ENCODE measurements at regions not wholly inside any gene's neighbourhood (a gene's known extent, or its start where the extent isn't known, plus 50 kb on each side); places are given as distances from the start of the nearest gene placed in this dataset.
A peak's percentile ranks its signal among the peaks of the same experiment; 100 is the strongest.

GRCh38 chr9:2465516-2465915, 156.1 kb upstream of the VLDLR start:
- Histone ChIP-seq H3K4me1 (ENCODE audit: control insufficient read depth, low read depth, low read length) (no peaks in the 10 kb centered on the region), H3K27me3 (ENCODE audit: insufficient read depth, low read length, poor library complexity) (no peaks in the 10 kb centered on the region), H4K8ac (ENCODE audit: low read depth, low read length) (no peak overlapping the region), H3K36me3 (ENCODE audit: control insufficient read depth, insufficient read depth, low read length) (no peaks in the 10 kb centered on the region), H4K5ac (ENCODE audit: low read length) (no peak overlapping the region), H3K79me2 (ENCODE audit: control insufficient read depth, insufficient read depth, low read length) (no peaks in the 10 kb centered on the region), H3K23ac (ENCODE audit: low read length) (no peak overlapping the region), H3K4ac (ENCODE audit: low read depth, low read length) (no peak overlapping the region), H2BK15ac (replicated peaks; ENCODE audit: low read depth) (no peak overlapping the region), H2BK120ac (ENCODE audit: low read depth, low read length) (no peak overlapping the region), H2BK5ac (ENCODE audit: low read length) (no peak overlapping the region), H2AK5ac (ENCODE audit: low read length) (no peak overlapping the region), H3K9ac (ENCODE audit: low read length) (no peak overlapping the region), H3K27ac (ENCODE audit: low read depth, low read length) (no peak overlapping the region), H3K4me2 (ENCODE audit: low read length) (no peak overlapping the region), H3K18ac (ENCODE audit: low read length) (no peak overlapping the region), H3K79me1 (ENCODE audit: low read length) (no peaks in the 10 kb centered on the region), H3K4me3 (ENCODE audit: low read length) (no peak overlapping the region), H3K56ac (ENCODE audit: low read length) (no peak overlapping the region)
- WGBS (ENCODE audit: extremely low coverage, insufficient coverage, low lambda C conversion rate) = no CpG with 5 or more reads among the region's 2 CpGs
- no peak for DNase-seq

- H4K8ac ChIP-seq (ENCODE audit: low read depth, low read length) = no peak overlapping the region
- H3K56ac ChIP-seq (ENCODE audit: low read length) = no peak overlapping the region
- H2AK5ac ChIP-seq (ENCODE audit: low read length) = no peak overlapping the region
- H3K36me3 ChIP-seq (ENCODE audit: control insufficient read depth, insufficient read depth, low read length) = no peaks in the 10 kb centered on the region
- H2BK15ac ChIP-seq (replicated peaks; ENCODE audit: low read depth) = no peak overlapping the region
- peak; percentile 33 for DNase-seq
- no peak overlapping the region for H3K18ac ChIP-seq (ENCODE audit: low read length)
- H2BK120ac ChIP-seq (ENCODE audit: low read depth, low read length) = no peak overlapping the region
- no peak overlapping the region for H3K4ac ChIP-seq (ENCODE audit: low read depth, low read length)
- no peaks in the 10 kb centered on the region for H3K27me3 ChIP-seq (ENCODE audit: insufficient read depth, low read length, poor library complexity)
- no peaks in the 10 kb centered on the region for H3K4me1 ChIP-seq (ENCODE audit: control insufficient read depth, low read depth, low read length)
- no peaks in the 10 kb centered on the region for H3K79me1 ChIP-seq (ENCODE audit: low read length)
- H3K4me3 ChIP-seq (ENCODE audit: low read length) = no peak overlapping the region
- H4K5ac ChIP-seq (ENCODE audit: low read length) = no peak overlapping the region
- H3K23ac ChIP-seq (ENCODE audit: low read length) = no peak overlapping the region
- no peak overlapping the region for H2BK5ac ChIP-seq (ENCODE audit: low read length)
- no peak overlapping the region for H3K9ac ChIP-seq (ENCODE audit: low read length)
- no peaks in the 10 kb centered on the region for H3K79me2 ChIP-seq (ENCODE audit: control insufficient read depth, insufficient read depth, low read length)
- H3K4me2 ChIP-seq (ENCODE audit: low read length) = no peak overlapping the region
- no CpG with 5 or more reads among the region's 1 CpG for WGBS (ENCODE audit: extremely low coverage, insufficient coverage, low lambda C conversion rate)
- H3K27ac ChIP-seq (ENCODE audit: low read depth, low read length) = no peak overlapping the region
Measured at GRCh38 chr9:2465921-2466460, 155.6 kb upstream of the VLDLR start.

GRCh38 chr9:2466703-2467102, 154.9 kb upstream of the VLDLR start:
- Histone ChIP-seq H4K5ac (ENCODE audit: low read length) (no peak overlapping the region), H3K27ac (ENCODE audit: low read depth, low read length) (no peak overlapping the region), H3K9ac (ENCODE audit: low read length) (no peak overlapping the region), H2AK5ac (ENCODE audit: low read length) (no peak overlapping the region), H3K4ac (ENCODE audit: low read depth, low read length) (no peak overlapping the region), H3K36me3 (ENCODE audit: control insufficient read depth, insufficient read depth, low read length) (no peaks in the 10 kb centered on the region), H3K4me1 (ENCODE audit: control insufficient read depth, low read depth, low read length) (no peaks in the 10 kb centered on the region), H2BK15ac (replicated peaks; ENCODE audit: low read depth) (no peak overlapping the region), H3K27me3 (ENCODE audit: insufficient read depth, low read length, poor library complexity) (no peaks in the 10 kb centered on the region), H2BK5ac (ENCODE audit: low read length) (no peak overlapping the region), H2BK120ac (ENCODE audit: low read depth, low read length) (peak overlapping the region; percentile 54), H3K18ac (ENCODE audit: low read length) (peak overlapping the region; percentile 18), H3K4me2 (ENCODE audit: low read length) (no peak overlapping the region), H3K56ac (ENCODE audit: low read length) (no peak overlapping the region), H3K4me3 (ENCODE audit: low read length) (no peak overlapping the region), H4K8ac (ENCODE audit: low read depth, low read length) (no peak overlapping the region), H3K79me2 (ENCODE audit: control insufficient read depth, insufficient read depth, low read length) (no peaks in the 10 kb centered on the region), H3K79me1 (ENCODE audit: low read length) (no peaks in the 10 kb centered on the region), H3K23ac (ENCODE audit: low read length) (no peak overlapping the region)
- WGBS (ENCODE audit: extremely low coverage, insufficient coverage, low lambda C conversion rate) = no CpG with 5 or more reads among the region's 6 CpGs
- no peak for DNase-seq

GRCh38 chr9:2469681-2470221, 151.8 kb upstream of the VLDLR start:
- Histone ChIP-seq H3K4me1 (ENCODE audit: control insufficient read depth, low read depth, low read length) (no peaks in the 10 kb centered on the region), H3K56ac (ENCODE audit: low read length) (no peak overlapping the region), H2BK5ac (ENCODE audit: low read length) (no peak overlapping the region), H3K9ac (ENCODE audit: low read length) (no peak overlapping the region), H4K5ac (ENCODE audit: low read length) (no peak overlapping the region), H2BK15ac (replicated peaks; ENCODE audit: low read depth) (no peak overlapping the region), H3K79me2 (ENCODE audit: control insufficient read depth, insufficient read depth, low read length) (no peaks in the 10 kb centered on the region), H2BK120ac (ENCODE audit: low read depth, low read length) (no peak overlapping the region), H3K23ac (ENCODE audit: low read length) (no peak overlapping the region), H2AK5ac (ENCODE audit: low read length) (no peak overlapping the region), H3K4me2 (ENCODE audit: low read length) (no peak overlapping the region), H4K8ac (ENCODE audit: low read depth, low read length) (no peak overlapping the region), H3K4ac (ENCODE audit: low read depth, low read length) (peak overlapping the region; percentile 87), H3K27ac (ENCODE audit: low read depth, low read length) (no peak overlapping the region), H3K4me3 (ENCODE audit: low read length) (no peak overlapping the region), H3K18ac (ENCODE audit: low read length) (peak overlapping the region; percentile 18), H3K27me3 (ENCODE audit: insufficient read depth, low read length, poor library complexity) (no peaks in the 10 kb centered on the region), H3K36me3 (ENCODE audit: control insufficient read depth, insufficient read depth, low read length) (no peaks in the 10 kb centered on the region), H3K79me1 (ENCODE audit: low read length) (no peaks in the 10 kb centered on the region)
- peak; percentile 67 for DNase-seq
- no CpG with 5 or more reads among the region's 6 CpGs for WGBS (ENCODE audit: extremely low coverage, insufficient coverage, low lambda C conversion rate)

GRCh38 chr9:2473681-2474080, 147.9 kb upstream of the VLDLR start:
- no peak for DNase-seq
- H3K27ac ChIP-seq (ENCODE audit: low read depth, low read length) = no peak overlapping the region
- H2AK5ac ChIP-seq (ENCODE audit: low read length) = no peak overlapping the region
- no peaks in the 10 kb centered on the region for H3K79me2 ChIP-seq (ENCODE audit: control insufficient read depth, insufficient read depth, low read length)
- no peaks in the 10 kb centered on the region for H3K4me1 ChIP-seq (ENCODE audit: control insufficient read depth, low read depth, low read length)
- no peak overlapping the region for H2BK5ac ChIP-seq (ENCODE audit: low read length)
- no peak overlapping the region for H3K23ac ChIP-seq (ENCODE audit: low read length)
- no peak overlapping the region for H3K4ac ChIP-seq (ENCODE audit: low read depth, low read length)
- no peak overlapping the region for H3K4me2 ChIP-seq (ENCODE audit: low read length)
- no peak overlapping the region for H2BK15ac ChIP-seq (replicated peaks; ENCODE audit: low read depth)
- no peak overlapping the region for H3K9ac ChIP-seq (ENCODE audit: low read length)
- no peak overlapping the region for H3K18ac ChIP-seq (ENCODE audit: low read length)
- no peak overlapping the region for H4K5ac ChIP-seq (ENCODE audit: low read length)
- H3K27me3 ChIP-seq (ENCODE audit: insufficient read depth, low read length, poor library complexity) = no peaks in the 10 kb centered on the region
- no peak overlapping the region for H3K56ac ChIP-seq (ENCODE audit: low read length)
- no CpG with 5 or more reads among the region's 1 CpG for whole genome bisulfite sequencing (ENCODE audit: extremely low coverage, insufficient coverage, low lambda C conversion rate)
- H3K36me3 ChIP-seq (ENCODE audit: control insufficient read depth, insufficient read depth, low read length) = no peaks in the 10 kb centered on the region
- no peak overlapping the region for H2BK120ac ChIP-seq (ENCODE audit: low read depth, low read length)
- H4K8ac ChIP-seq (ENCODE audit: low read depth, low read length) = no peak overlapping the region
- H3K4me3 ChIP-seq (ENCODE audit: low read length) = no peak overlapping the region
- no peaks in the 10 kb centered on the region for H3K79me1 ChIP-seq (ENCODE audit: low read length)

- no peak overlapping the region for H3K4ac ChIP-seq (ENCODE audit: low read depth, low read length)
- H3K56ac ChIP-seq (ENCODE audit: low read length) = no peak overlapping the region
- no CpG with 5 or more reads among the region's 1 CpG for WGBS (ENCODE audit: extremely low coverage, insufficient coverage, low lambda C conversion rate)
- no peak overlapping the region for H3K27ac ChIP-seq (ENCODE audit: low read depth, low read length)
- H3K4me1 ChIP-seq (ENCODE audit: control insufficient read depth, low read depth, low read length) = no peaks in the 10 kb centered on the region
- DNase-seq = no peak
- no peak overlapping the region for H2BK120ac ChIP-seq (ENCODE audit: low read depth, low read length)
- no peak overlapping the region for H2BK15ac ChIP-seq (replicated peaks; ENCODE audit: low read depth)
- no peak overlapping the region for H2BK5ac ChIP-seq (ENCODE audit: low read length)
- H4K8ac ChIP-seq (ENCODE audit: low read depth, low read length) = no peak overlapping the region
- no peaks in the 10 kb centered on the region for H3K36me3 ChIP-seq (ENCODE audit: control insufficient read depth, insufficient read depth, low read length)
- no peak overlapping the region for H3K18ac ChIP-seq (ENCODE audit: low read length)
- no peak overlapping the region for H3K4me2 ChIP-seq (ENCODE audit: low read length)
- H3K79me2 ChIP-seq (ENCODE audit: control insufficient read depth, insufficient read depth, low read length) = no peaks in the 10 kb centered on the region
- no peak overlapping the region for H3K23ac ChIP-seq (ENCODE audit: low read length)
- H3K79me1 ChIP-seq (ENCODE audit: low read length) = no peaks in the 10 kb centered on the region
- H3K27me3 ChIP-seq (ENCODE audit: insufficient read depth, low read length, poor library complexity) = no peaks in the 10 kb centered on the region
- H2AK5ac ChIP-seq (ENCODE audit: low read length) = no peak overlapping the region
- H3K4me3 ChIP-seq (ENCODE audit: low read length) = no peak overlapping the region
- no peak overlapping the region for H4K5ac ChIP-seq (ENCODE audit: low read length)
- no peak overlapping the region for H3K9ac ChIP-seq (ENCODE audit: low read length)
Measured at GRCh38 chr9:2477755-2478154, 143.8 kb upstream of the VLDLR start.
